Liver (tissue), 3 donors: ENCODE measurements at regions not wholly inside any gene's neighbourhood (a gene's known extent, or its start where the extent isn't known, plus 50 kb on each side); places are given as distances from the start of the nearest gene placed in this dataset.

Experiments used
- GABPA ChIP-seq, 2 donors: IDR thresholded peaks in 1 of 2; conservative IDR thresholded peaks in 1 of 2; 2 replicates each; pipeline ENCODE4 v1.6.1; 2016; ENCODE audit warnings: antibody characterized with exemption in 2 of 2, mild to moderate bottlenecking in 1 of 2, moderate library complexity in 1 of 2
- HNF4A ChIP-seq, 2 donors: conservative IDR thresholded peaks; 2 replicates each; pipeline ENCODE4 v1.6.1; 2016; ENCODE audit warnings: antibody characterized with exemption in 2 of 2, mild to moderate bottlenecking in 2 of 2
- JUND ChIP-seq, 2 donors: IDR thresholded peaks; 2 replicates each; pipeline ENCODE4 v1.6.1; 2016; ENCODE audit warnings: antibody characterized with exemption in 2 of 2
- NR2F2 ChIP-seq: IDR thresholded peaks from 2 replicates; pipeline ENCODE4 v1.6.1; 2016; ENCODE audit warnings: antibody characterized with exemption
- RAD21 ChIP-seq, 2 donors: IDR thresholded peaks; 2 replicates each; pipeline ENCODE4 v1.6.1; 2016; ENCODE audit warnings: antibody characterized with exemption in 2 of 2, mild to moderate bottlenecking in 2 of 2
- TAF1 ChIP-seq: conservative IDR thresholded peaks from 2 replicates; pipeline ENCODE4 v1.6.1; 2016; ENCODE audit warnings: antibody characterized with exemption, mild to moderate bottlenecking
- TF ChIP-seq, protein P1 (sequence below): IDR thresholded peaks from 2 replicates; pipeline ENCODE4 v1.6.1; 2016; ENCODE audit warnings: antibody characterized with exemption, mild to moderate bottlenecking
- TF ChIP-seq, protein P2 (sequence below): fragments of 150-350 bp; IDR thresholded peaks from 2 replicates; pipeline ENCODE4 v1.5.1; 2017; ENCODE audit warnings: improper control_type of control experiment, low read depth, low read length; ENCODE audit not compliant: missing input control
- TF ChIP-seq, protein P3 (sequence below): IDR thresholded peaks from 2 replicates; pipeline ENCODE4 v1.6.1; 2016; ENCODE audit warnings: antibody characterized with exemption
- donor health status: healthy.
- donor health status: healthy.

DNA sequence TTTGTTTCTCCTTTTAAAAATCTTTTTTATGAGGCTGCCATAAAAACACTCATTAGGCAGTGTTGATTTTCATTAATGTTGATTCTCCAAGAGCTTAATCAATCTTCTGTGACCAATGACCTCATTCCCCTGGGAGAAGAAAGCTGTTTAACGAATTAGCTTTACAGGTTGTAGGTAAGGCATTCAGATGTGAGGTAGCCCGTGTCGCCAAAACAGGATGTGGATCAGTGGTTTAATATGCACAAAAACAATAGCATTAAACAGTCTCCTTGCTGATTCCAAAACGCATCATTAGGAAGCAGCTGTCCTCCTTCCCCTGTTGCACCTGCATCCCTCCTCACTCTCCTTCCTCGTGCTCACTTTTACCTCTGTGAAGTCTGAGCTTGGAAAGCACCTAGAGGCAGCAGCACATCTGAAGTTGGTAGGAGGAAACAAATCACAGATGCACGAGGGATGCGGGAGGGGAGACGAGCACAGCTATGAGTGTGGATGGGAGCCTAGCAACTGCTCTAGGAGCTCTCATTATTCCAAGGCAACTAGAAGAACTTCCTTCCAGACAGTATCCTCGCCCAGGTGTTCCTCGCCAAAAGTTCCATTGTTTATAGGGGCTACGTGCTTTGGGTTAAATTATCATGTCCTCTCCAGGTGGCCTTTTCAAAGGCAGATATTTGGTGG lies 179.4 kb upstream of the SNX19 start:
- TF ChIP-seq, protein P1, sequence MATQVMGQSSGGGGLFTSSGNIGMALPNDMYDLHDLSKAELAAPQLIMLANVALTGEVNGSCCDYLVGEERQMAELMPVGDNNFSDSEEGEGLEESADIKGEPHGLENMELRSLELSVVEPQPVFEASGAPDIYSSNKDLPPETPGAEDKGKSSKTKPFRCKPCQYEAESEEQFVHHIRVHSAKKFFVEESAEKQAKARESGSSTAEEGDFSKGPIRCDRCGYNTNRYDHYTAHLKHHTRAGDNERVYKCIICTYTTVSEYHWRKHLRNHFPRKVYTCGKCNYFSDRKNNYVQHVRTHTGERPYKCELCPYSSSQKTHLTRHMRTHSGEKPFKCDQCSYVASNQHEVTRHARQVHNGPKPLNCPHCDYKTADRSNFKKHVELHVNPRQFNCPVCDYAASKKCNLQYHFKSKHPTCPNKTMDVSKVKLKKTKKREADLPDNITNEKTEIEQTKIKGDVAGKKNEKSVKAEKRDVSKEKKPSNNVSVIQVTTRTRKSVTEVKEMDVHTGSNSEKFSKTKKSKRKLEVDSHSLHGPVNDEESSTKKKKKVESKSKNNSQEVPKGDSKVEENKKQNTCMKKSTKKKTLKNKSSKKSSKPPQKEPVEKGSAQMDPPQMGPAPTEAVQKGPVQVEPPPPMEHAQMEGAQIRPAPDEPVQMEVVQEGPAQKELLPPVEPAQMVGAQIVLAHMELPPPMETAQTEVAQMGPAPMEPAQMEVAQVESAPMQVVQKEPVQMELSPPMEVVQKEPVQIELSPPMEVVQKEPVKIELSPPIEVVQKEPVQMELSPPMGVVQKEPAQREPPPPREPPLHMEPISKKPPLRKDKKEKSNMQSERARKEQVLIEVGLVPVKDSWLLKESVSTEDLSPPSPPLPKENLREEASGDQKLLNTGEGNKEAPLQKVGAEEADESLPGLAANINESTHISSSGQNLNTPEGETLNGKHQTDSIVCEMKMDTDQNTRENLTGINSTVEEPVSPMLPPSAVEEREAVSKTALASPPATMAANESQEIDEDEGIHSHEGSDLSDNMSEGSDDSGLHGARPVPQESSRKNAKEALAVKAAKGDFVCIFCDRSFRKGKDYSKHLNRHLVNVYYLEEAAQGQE = no peak
- TF ChIP-seq, protein P2, sequence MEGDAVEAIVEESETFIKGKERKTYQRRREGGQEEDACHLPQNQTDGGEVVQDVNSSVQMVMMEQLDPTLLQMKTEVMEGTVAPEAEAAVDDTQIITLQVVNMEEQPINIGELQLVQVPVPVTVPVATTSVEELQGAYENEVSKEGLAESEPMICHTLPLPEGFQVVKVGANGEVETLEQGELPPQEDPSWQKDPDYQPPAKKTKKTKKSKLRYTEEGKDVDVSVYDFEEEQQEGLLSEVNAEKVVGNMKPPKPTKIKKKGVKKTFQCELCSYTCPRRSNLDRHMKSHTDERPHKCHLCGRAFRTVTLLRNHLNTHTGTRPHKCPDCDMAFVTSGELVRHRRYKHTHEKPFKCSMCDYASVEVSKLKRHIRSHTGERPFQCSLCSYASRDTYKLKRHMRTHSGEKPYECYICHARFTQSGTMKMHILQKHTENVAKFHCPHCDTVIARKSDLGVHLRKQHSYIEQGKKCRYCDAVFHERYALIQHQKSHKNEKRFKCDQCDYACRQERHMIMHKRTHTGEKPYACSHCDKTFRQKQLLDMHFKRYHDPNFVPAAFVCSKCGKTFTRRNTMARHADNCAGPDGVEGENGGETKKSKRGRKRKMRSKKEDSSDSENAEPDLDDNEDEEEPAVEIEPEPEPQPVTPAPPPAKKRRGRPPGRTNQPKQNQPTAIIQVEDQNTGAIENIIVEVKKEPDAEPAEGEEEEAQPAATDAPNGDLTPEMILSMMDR = no peak
- TF ChIP-seq JUND (IDR thresholded peaks at IDR 0.05) (no peak), RAD21 (IDR thresholded peaks at IDR 0.05) (no peak), GABPA (IDR thresholded peaks at IDR 0.05 in 1 of 2, conservative IDR thresholded peaks at IDR 0.05 in 1 of 2) (no peak), HNF4A (conservative IDR thresholded peaks at IDR 0.05) (no peak), NR2F2 (no peak), TAF1 (no peak)
- TF ChIP-seq, protein P3, sequence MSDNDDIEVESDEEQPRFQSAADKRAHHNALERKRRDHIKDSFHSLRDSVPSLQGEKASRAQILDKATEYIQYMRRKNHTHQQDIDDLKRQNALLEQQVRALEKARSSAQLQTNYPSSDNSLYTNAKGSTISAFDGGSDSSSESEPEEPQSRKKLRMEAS = no peak
